GM19240 (cell line): ENCODE measurements at regions not wholly inside any gene's neighbourhood (a gene's known extent, or its start where the extent isn't known, plus 50 kb on each side); places are given as distances from the start of the nearest gene placed in this dataset.
"Not testable (repeated sequence)": the region's sequence is repeated elsewhere in the genome, so short reads cannot be mapped to it uniquely, and the experiment has no call there.

Source experiments
- DNase-seq: peaks from one replicate; pipeline ENCODE4 v3.0.0; 2011; ENCODE audit warnings: low spot score; ENCODE audit not compliant: insufficient read length

- no peak for DNase-seq
Observed at GRCh38 chr1:29956349-29957030, 720.2 kb downstream of the PTPRU start.

GRCh38 chr1:29954591-29954990 lies 718.3 kb downstream of the PTPRU start:
- DNase-seq: no peak

- no peak for DNase-seq
Observed at GRCh38 chr1:29953961-29954360, 717.6 kb downstream of the PTPRU start.

GRCh38 chr1:29949676-29950075 lies 713.4 kb downstream of the PTPRU start:
- DNase-seq: no peak

GRCh38 chr1:29948581-29948980 lies 712.3 kb downstream of the PTPRU start:
- no peak for DNase-seq

- DNase-seq: no peak
Observed at GRCh38 chr1:29946057-29946456, 709.7 kb downstream of the PTPRU start.

GRCh38 chr1:29945426-29945825 lies 709.1 kb downstream of the PTPRU start:
- DNase-seq: no peak

- no peak for DNase-seq
Observed at GRCh38 chr1:29944253-29944905, 708.1 kb downstream of the PTPRU start.

GRCh38 chr1:29943034-29943433 lies 706.7 kb downstream of the PTPRU start:
- no peak for DNase-seq

GRCh38 chr1:29939079-29939478 lies 702.8 kb downstream of the PTPRU start:
- DNase-seq: no peak

GRCh38 chr1:29937356-29937755 lies 701.0 kb downstream of the PTPRU start:
- no peak for DNase-seq

- no peak for DNase-seq
Observed at GRCh38 chr1:29936031-29936544, 699.8 kb downstream of the PTPRU start.

- no peak for DNase-seq
Observed at GRCh38 chr1:29934255-29934772, 698.0 kb downstream of the PTPRU start.

- DNase-seq: no peak
Observed at GRCh38 chr1:29933067-29933466, 696.7 kb downstream of the PTPRU start.

- DNase-seq: no peak
Observed at GRCh38 chr1:29932626-29933025, 696.3 kb downstream of the PTPRU start.

GRCh38 chr1:29931477-29932175 lies 695.3 kb downstream of the PTPRU start:
- DNase-seq: no peak

- DNase-seq: no peak
Observed at GRCh38 chr1:29925058-29925457, 688.7 kb downstream of the PTPRU start.

GRCh38 chr1:29924017-29924431 lies 687.7 kb downstream of the PTPRU start:
- no peak for DNase-seq

- no peak for DNase-seq
Observed at GRCh38 chr1:29921741-29922140, 685.4 kb downstream of the PTPRU start.

GRCh38 chr1:29920784-29921183 lies 684.5 kb downstream of the PTPRU start:
- DNase-seq: no peak

GRCh38 chr1:29920316-29920715 lies 684.0 kb downstream of the PTPRU start:
- no peak for DNase-seq

- not testable (repeated sequence) for DNase-seq
Observed at GRCh38 chr1:29919041-29919440, 682.7 kb downstream of the PTPRU start.
